H9 (cell line): ENCODE measurements at regions not wholly inside any gene's neighbourhood (a gene's known extent, or its start where the extent isn't known, plus 50 kb on each side); places are given as distances from the start of the nearest gene placed in this dataset.

Source experiments
- DNase-seq: peaks from one replicate; pipeline ENCODE4 v3.0.0-alpha.2; 2017
- H2AFZ ChIP-seq: one replicate; pipeline ENCODE4 v1.6.1; 2013; ENCODE audit warnings: mild to moderate bottlenecking, low read length, control low read depth, moderate library complexity
- H2AK5ac ChIP-seq: 2 replicates; pipeline ENCODE4 v1.6.1; 2013; ENCODE audit warnings: low read length, control low read depth, mixed read lengths; ENCODE audit not compliant: insufficient read length
- H2BK120ac ChIP-seq: one replicate; pipeline ENCODE4 v1.6.1; 2013; ENCODE audit warnings: low read depth, mild to moderate bottlenecking, low read length, control low read depth, inconsistent platforms; ENCODE audit not compliant: poor library complexity, severe bottlenecking
- H2BK12ac ChIP-seq: 2 replicates; pipeline ENCODE4 v1.6.1; 2013; ENCODE audit warnings: low read length, control low read depth, mixed read lengths, low read depth; ENCODE audit not compliant: insufficient read length
- H2BK15ac ChIP-seq: 2 replicates; pipeline ENCODE4 v1.6.1; 2013; ENCODE audit warnings: low read depth, low read length, control low read depth
- H2BK20ac ChIP-seq: one replicate; pipeline ENCODE4 v1.6.1; 2013; ENCODE audit warnings: low read depth, mild to moderate bottlenecking, low read length, control low read depth, inconsistent platforms; ENCODE audit not compliant: poor library complexity, severe bottlenecking
- H2BK5ac ChIP-seq: 2 replicates; pipeline ENCODE4 v1.6.1; 2013; ENCODE audit warnings: low read length, control low read depth, mixed read lengths; ENCODE audit not compliant: insufficient read length
- H3K14ac ChIP-seq: 2 replicates; pipeline ENCODE4 v1.6.1; 2013; ENCODE audit warnings: low read length, control low read depth; ENCODE audit not compliant: insufficient read depth
- H3K18ac ChIP-seq: 2 replicates; pipeline ENCODE4 v1.6.1; 2013; ENCODE audit warnings: low read depth, mild to moderate bottlenecking, mixed read lengths, low read length, control low read depth; ENCODE audit not compliant: insufficient read length
- H3K23ac ChIP-seq: 2 replicates; pipeline ENCODE4 v1.6.1; 2013; ENCODE audit warnings: low read length, control low read depth, mixed read lengths, low read depth; ENCODE audit not compliant: insufficient read length
- H3K23me2 ChIP-seq: 2 replicates; pipeline ENCODE4 v1.6.1; 2013; ENCODE audit warnings: low read depth, mild to moderate bottlenecking, mixed read lengths, low read length, control low read depth; ENCODE audit not compliant: insufficient read length, poor library complexity, severe bottlenecking
- H3K27ac ChIP-seq: 2 replicates; pipeline ENCODE4 v1.5.1; 2013; ENCODE audit warnings: low read length, control low read depth, mixed read lengths, low read depth; ENCODE audit not compliant: insufficient read length
- H3K27me3 ChIP-seq: 2 replicates; pipeline ENCODE4 v1.6.1; 2013; ENCODE audit warnings: low read length, control low read depth, inconsistent platforms; ENCODE audit not compliant: insufficient read depth
- H3K4ac ChIP-seq: 2 replicates; pipeline ENCODE4 v1.6.1; 2013; ENCODE audit warnings: low read depth, mild to moderate bottlenecking, control low read depth, inconsistent platforms, low read length, moderate library complexity
- H3K4me1 ChIP-seq: 2 replicates; pipeline ENCODE4 v1.6.1; 2013; ENCODE audit warnings: low read length, control low read depth, inconsistent platforms; ENCODE audit not compliant: insufficient read depth
- H3K4me2 ChIP-seq: 2 replicates; pipeline ENCODE4 v1.6.1; 2013; ENCODE audit warnings: low read length, control low read depth, mixed read lengths; ENCODE audit not compliant: insufficient read length, insufficient read depth
- H3K56ac ChIP-seq: 2 replicates; pipeline ENCODE4 v1.6.1; 2013; ENCODE audit warnings: low read depth, mild to moderate bottlenecking, mixed read lengths, low read length, control low read depth; ENCODE audit not compliant: insufficient read length
- H3K79me1 ChIP-seq: 2 replicates; pipeline ENCODE4 v1.6.1; 2013; ENCODE audit warnings: low read depth, mild to moderate bottlenecking, moderate library complexity, low read length, control low read depth, inconsistent platforms; ENCODE audit not compliant: insufficient read depth, poor library complexity, severe bottlenecking
- H3K79me2 ChIP-seq: 2 replicates; pipeline ENCODE4 v1.6.1; 2013; ENCODE audit warnings: low read length, control low read depth, inconsistent platforms; ENCODE audit not compliant: insufficient read depth
- H3K9ac ChIP-seq: 2 replicates; pipeline ENCODE4 v1.6.1; 2013; ENCODE audit warnings: low read length, control low read depth, mixed read lengths; ENCODE audit not compliant: insufficient read length; ENCODE audit errors: extremely low read depth
- H3K9me3 ChIP-seq: one replicate; pipeline ENCODE4 v1.6.1; 2013; ENCODE audit warnings: low read depth, low read length, inconsistent platforms; ENCODE audit not compliant: control insufficient read depth
- H3T11ph ChIP-seq: one replicate; pipeline ENCODE4 v1.6.1; 2013; ENCODE audit warnings: mild to moderate bottlenecking, low read length, control low read depth, inconsistent platforms
- H4K20me1 ChIP-seq: one replicate; pipeline ENCODE4 v1.6.1; 2013; ENCODE audit not compliant: control insufficient read depth, insufficient read length, insufficient read depth
- H4K5ac ChIP-seq: 2 replicates; pipeline ENCODE4 v1.6.1; 2013; ENCODE audit warnings: low read depth, mild to moderate bottlenecking, mixed read lengths, low read length, control low read depth; ENCODE audit not compliant: insufficient read length
- H4K8ac ChIP-seq: replicated peaks from 2 replicates; pipeline ENCODE4 v1.6.1; 2013; ENCODE audit warnings: low read length, control low read depth, mixed read lengths, low read depth; ENCODE audit not compliant: insufficient read length
- H4K91ac ChIP-seq: 2 replicates; pipeline ENCODE4 v1.6.1; 2013; ENCODE audit warnings: low read depth, mild to moderate bottlenecking, moderate library complexity, mixed read lengths, low read length, control low read depth; ENCODE audit not compliant: insufficient read length
- H3K27ac Mint-ChIP-seq, 3 experiments: 2 replicates in 2 of 3; 3 replicates in 1 of 3; pipeline ENCODE4 v1.8.0; 2020 to 2021; ENCODE audit warnings: mixed read lengths in 3 of 3, mild to moderate bottlenecking in 1 of 3, moderate library complexity in 1 of 3
- H3K27me3 Mint-ChIP-seq: 2 replicates; pipeline ENCODE4 v1.8.0; 2021; ENCODE audit warnings: low read depth, mild to moderate bottlenecking, moderate library complexity, mixed read lengths
- H3K36me3 Mint-ChIP-seq, 3 experiments: 2 replicates in 2 of 3; 3 replicates in 1 of 3; pipeline ENCODE4 v1.8.0; 2020 to 2021; ENCODE audit warnings: low read depth in 3 of 3, mixed read lengths in 3 of 3; ENCODE audit not compliant: insufficient read depth in 1 of 3
- H3K4me1 Mint-ChIP-seq, 2 experiments: 2 replicates each; pipeline ENCODE4 v1.8.0; 2020; ENCODE audit warnings: mixed read lengths in 2 of 2
- H3K4me3 Mint-ChIP-seq, 2 experiments: 2 replicates in 1 of 2; 3 replicates in 1 of 2; pipeline ENCODE4 v1.8.0; 2020 to 2021; ENCODE audit warnings: mild to moderate bottlenecking in 2 of 2, mixed read lengths in 2 of 2, moderate library complexity in 1 of 2
- H3K9me3 Mint-ChIP-seq, 2 experiments: 2 replicates in 1 of 2; 3 replicates in 1 of 2; pipeline ENCODE4 v1.8.0; 2020; ENCODE audit warnings: mild to moderate bottlenecking in 2 of 2, mixed read lengths in 2 of 2, moderate library complexity in 1 of 2
- WGBS: extraction: QIAGEN DNeasy Blood & Tissue Kit; methylation state at CpG from one replicate; pipeline ENCODE4 v1.1.7; 2013; ENCODE audit warnings: missing lambda C conversion rate, low lambda C conversion rate, mixed read lengths; ENCODE audit not compliant: insufficient read length; ENCODE audit errors: extremely low coverage; 5-methylcytosine and 5-hydroxymethylcytosine counted together
- TF ChIP-seq, protein P1 (sequence below): fragments of 200-600 bp; sonication (generic); conservative IDR thresholded peaks from 3 replicates; pipeline ENCODE4 v1.8.0; 2021; ENCODE audit warnings: antibody characterized with exemption, mild to moderate bottlenecking

DNA sequence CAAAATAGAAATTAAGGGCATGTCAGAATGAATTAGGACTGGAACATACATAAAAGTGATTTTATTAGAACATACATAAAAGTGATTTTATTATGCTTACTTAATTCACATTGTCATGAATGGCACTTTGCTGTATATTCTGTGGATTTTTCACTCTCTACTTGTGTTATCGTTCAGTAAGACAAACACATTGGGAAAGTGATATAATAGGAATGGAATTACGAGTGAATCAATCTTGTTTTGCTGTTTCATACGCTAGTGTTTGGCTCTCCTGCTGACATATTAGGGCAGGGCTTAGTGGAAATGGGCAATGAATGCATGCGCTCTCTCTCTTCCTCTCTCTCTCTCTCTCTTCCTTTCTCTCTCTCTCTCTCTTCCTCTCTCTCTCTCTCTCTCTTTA lies 561.1 kb downstream of the ACTR3B start:
- Histone ChIP-seq H2BK12ac (no peak overlapping the region), H3K18ac (no peak overlapping the region), H3K27ac (no peak overlapping the region), H2BK15ac (no peak overlapping the region), H3K14ac (no peak overlapping the region), H2BK120ac (no peak overlapping the region), H3T11ph (no peak overlapping the region), H3K23me2 (no peaks in the 10 kb centered on the region), H3K56ac (no peak overlapping the region), H4K20me1 (no peaks in the 10 kb centered on the region), H4K91ac (no peak overlapping the region), H3K4me2 (no peak overlapping the region), H4K8ac (no peak overlapping the region), H3K9ac (no peak overlapping the region), H4K5ac (no peak overlapping the region), H2BK20ac (no peak overlapping the region), H3K79me2 (no peaks in the 10 kb centered on the region), H3K4me1 (no peaks in the 10 kb centered on the region), H2AFZ (no peak overlapping the region), H2BK5ac (no peak overlapping the region), H3K79me1 (no peaks in the 10 kb centered on the region), H3K9me3 (no peaks in the 10 kb centered on the region), H2AK5ac (no peak overlapping the region), H3K4ac (no peak overlapping the region), H3K23ac (no peak overlapping the region), H3K27me3 (no peaks in the 10 kb centered on the region)
- TF ChIP-seq, protein P1, sequence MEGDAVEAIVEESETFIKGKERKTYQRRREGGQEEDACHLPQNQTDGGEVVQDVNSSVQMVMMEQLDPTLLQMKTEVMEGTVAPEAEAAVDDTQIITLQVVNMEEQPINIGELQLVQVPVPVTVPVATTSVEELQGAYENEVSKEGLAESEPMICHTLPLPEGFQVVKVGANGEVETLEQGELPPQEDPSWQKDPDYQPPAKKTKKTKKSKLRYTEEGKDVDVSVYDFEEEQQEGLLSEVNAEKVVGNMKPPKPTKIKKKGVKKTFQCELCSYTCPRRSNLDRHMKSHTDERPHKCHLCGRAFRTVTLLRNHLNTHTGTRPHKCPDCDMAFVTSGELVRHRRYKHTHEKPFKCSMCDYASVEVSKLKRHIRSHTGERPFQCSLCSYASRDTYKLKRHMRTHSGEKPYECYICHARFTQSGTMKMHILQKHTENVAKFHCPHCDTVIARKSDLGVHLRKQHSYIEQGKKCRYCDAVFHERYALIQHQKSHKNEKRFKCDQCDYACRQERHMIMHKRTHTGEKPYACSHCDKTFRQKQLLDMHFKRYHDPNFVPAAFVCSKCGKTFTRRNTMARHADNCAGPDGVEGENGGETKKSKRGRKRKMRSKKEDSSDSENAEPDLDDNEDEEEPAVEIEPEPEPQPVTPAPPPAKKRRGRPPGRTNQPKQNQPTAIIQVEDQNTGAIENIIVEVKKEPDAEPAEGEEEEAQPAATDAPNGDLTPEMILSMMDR, result no peak
- no peak for DNase-seq
- no peak overlapping the region for H3K4me3 Mint-ChIP-seq
- H3K4me1 Mint-ChIP-seq, result no peaks in the 10 kb centered on the region
- H3K36me3 Mint-ChIP-seq, result peaks cover 5 to 43% (median 5%) of the 10 kb centered on the region in 3 experiments
- H3K9me3 Mint-ChIP-seq, result peaks cover 84 to 95% of the 10 kb centered on the region in 2 experiments
- no peak overlapping the region for H3K27ac Mint-ChIP-seq
- WGBS, result no CpG with 5 or more reads among the region's 4 CpGs
- H3K27me3 Mint-ChIP-seq, result peaks cover 2% of the 10 kb centered on the region
